Parathyroid adenoma (tissue), 2 donors: ENCODE measurements at regions not wholly inside any gene's neighbourhood (a gene's known extent, or its start where the extent isn't known, plus 50 kb on each side); places are given as distances from the start of the nearest gene placed in this dataset.

ENCODE experiments used
- H2AFZ ChIP-seq: fragments of 300-600 bp; sonication (generic); one replicate; pipeline ENCODE4 v1.7.0; 2017; ENCODE audit warnings: antibody characterized with exemption, mild to moderate bottlenecking
- H3K27ac ChIP-seq: fragments of 300-600 bp; sonication (generic); one replicate; pipeline ENCODE4 v1.7.0; 2017
- H3K27me3 ChIP-seq: fragments of 300-600 bp; sonication (generic); one replicate; pipeline ENCODE4 v1.7.0; 2017; ENCODE audit warnings: low read length; ENCODE audit not compliant: control insufficient read depth, insufficient read depth
- H3K36me3 ChIP-seq: fragments of 300-600 bp; sonication (generic); one replicate; pipeline ENCODE4 v1.7.0; 2017; ENCODE audit warnings: low read length; ENCODE audit not compliant: control insufficient read depth, insufficient read depth
- H3K4me1 ChIP-seq: fragments of 300-600 bp; sonication (generic); one replicate; pipeline ENCODE4 v1.7.0; 2017; ENCODE audit warnings: control low read depth
- H3K4me2 ChIP-seq: fragments of 300-600 bp; sonication (generic); one replicate; pipeline ENCODE4 v1.7.0; 2017; ENCODE audit warnings: low read length
- H3K4me3 ChIP-seq: fragments of 300-600 bp; sonication (generic); one replicate; pipeline ENCODE4 v1.7.0; 2017; ENCODE audit warnings: low read depth, low read length
- H3K79me2 ChIP-seq: fragments of 300-600 bp; sonication (generic); one replicate; pipeline ENCODE4 v1.7.0; 2017; ENCODE audit warnings: control low read depth
- H3K9ac ChIP-seq: fragments of 300-600 bp; sonication (generic); one replicate; pipeline ENCODE4 v1.7.0; 2017; ENCODE audit warnings: mild to moderate bottlenecking
- H3K9me3 ChIP-seq: fragments of 300-600 bp; sonication (generic); one replicate; pipeline ENCODE4 v1.7.0; 2017; ENCODE audit warnings: low read length; ENCODE audit not compliant: control insufficient read depth
- CTCF ChIP-seq: fragments of 300-600 bp; sonication (generic); IDR thresholded peaks from one replicate; pipeline ENCODE4 v1.7.0; 2017; ENCODE audit warnings: antibody characterized with exemption, mild to moderate bottlenecking
- donor health status: primary hyperparathyroidism.

GRCh38 chr16:5815570-5816237, 718.1 kb upstream of the EEF2KMT start:
- no peak overlapping the region for H3K9ac ChIP-seq
- H3K4me3 ChIP-seq: no peak overlapping the region
- no peaks in the 10 kb centered on the region for H3K27me3 ChIP-seq
- no peaks in the 10 kb centered on the region for H3K79me2 ChIP-seq
- no peaks in the 10 kb centered on the region for H3K36me3 ChIP-seq
- H3K27ac ChIP-seq: no peak overlapping the region
- H3K4me2 ChIP-seq: no peak overlapping the region
- no peaks in the 10 kb centered on the region for H3K9me3 ChIP-seq
- no peak overlapping the region for H2AFZ ChIP-seq
- no peak for TF ChIP-seq CTCF
- H3K4me1 ChIP-seq: no peaks in the 10 kb centered on the region

GRCh38 chr16:5801396-5801795, 703.8 kb upstream of the EEF2KMT start:
- Histone ChIP-seq H3K27ac (no peak overlapping the region), H3K27me3 (no peaks in the 10 kb centered on the region), H3K4me3 (no peak overlapping the region), H3K36me3 (no peaks in the 10 kb centered on the region), H3K4me1 (no peaks in the 10 kb centered on the region), H3K79me2 (no peaks in the 10 kb centered on the region), H3K9me3 (no peaks in the 10 kb centered on the region), H3K9ac (no peak overlapping the region), H3K4me2 (no peak overlapping the region), H2AFZ (no peak overlapping the region)
- TF ChIP-seq CTCF: no peak

- Histone ChIP-seq H3K36me3 (no peaks in the 10 kb centered on the region), H3K4me2 (no peak overlapping the region), H3K4me3 (no peak overlapping the region), H2AFZ (no peak overlapping the region), H3K27me3 (no peaks in the 10 kb centered on the region), H3K79me2 (no peaks in the 10 kb centered on the region), H3K9me3 (no peaks in the 10 kb centered on the region), H3K4me1 (no peaks in the 10 kb centered on the region), H3K9ac (no peak overlapping the region), H3K27ac (no peak overlapping the region)
- no peak for TF ChIP-seq CTCF
These were observed 696.0 kb upstream of the EEF2KMT start for GRCh38 chr16:5793556-5793955.

GRCh38 chr16:5791011-5791657, 693.5 kb upstream of the EEF2KMT start:
- Histone ChIP-seq H3K4me3 (no peak overlapping the region), H3K4me2 (no peak overlapping the region), H3K27ac (no peak overlapping the region), H3K9me3 (no peaks in the 10 kb centered on the region), H3K4me1 (no peaks in the 10 kb centered on the region), H3K79me2 (no peaks in the 10 kb centered on the region), H3K27me3 (no peaks in the 10 kb centered on the region), H3K9ac (no peak overlapping the region), H3K36me3 (no peaks in the 10 kb centered on the region), H2AFZ (no peak overlapping the region)
- TF ChIP-seq CTCF: no peak

- Histone ChIP-seq H3K79me2 (no peaks in the 10 kb centered on the region), H3K27ac (no peak overlapping the region), H3K4me1 (no peaks in the 10 kb centered on the region), H3K27me3 (no peaks in the 10 kb centered on the region), H3K4me3 (no peak overlapping the region), H3K4me2 (no peak overlapping the region), H2AFZ (no peak overlapping the region), H3K9ac (no peak overlapping the region), H3K36me3 (no peaks in the 10 kb centered on the region), H3K9me3 (no peaks in the 10 kb centered on the region)
- no peak for TF ChIP-seq CTCF
These were observed 692.9 kb upstream of the EEF2KMT start for GRCh38 chr16:5790512-5790911.
